Dermis microvascular lymphatic vessel endothelial cell (primary cell): ENCODE measurements at regions not wholly inside any gene's neighbourhood (a gene's known extent, or its start where the extent isn't known, plus 50 kb on each side); places are given as distances from the start of the nearest gene placed in this dataset.

ENCODE experiments used
- DNase-seq, 2 donors: peaks; one replicate each; pipeline versions ENCODE4 v3.0.0 to v3.0.0-alpha.2; 2010; ENCODE audit warnings: low read depth in 2 of 2

DNA sequence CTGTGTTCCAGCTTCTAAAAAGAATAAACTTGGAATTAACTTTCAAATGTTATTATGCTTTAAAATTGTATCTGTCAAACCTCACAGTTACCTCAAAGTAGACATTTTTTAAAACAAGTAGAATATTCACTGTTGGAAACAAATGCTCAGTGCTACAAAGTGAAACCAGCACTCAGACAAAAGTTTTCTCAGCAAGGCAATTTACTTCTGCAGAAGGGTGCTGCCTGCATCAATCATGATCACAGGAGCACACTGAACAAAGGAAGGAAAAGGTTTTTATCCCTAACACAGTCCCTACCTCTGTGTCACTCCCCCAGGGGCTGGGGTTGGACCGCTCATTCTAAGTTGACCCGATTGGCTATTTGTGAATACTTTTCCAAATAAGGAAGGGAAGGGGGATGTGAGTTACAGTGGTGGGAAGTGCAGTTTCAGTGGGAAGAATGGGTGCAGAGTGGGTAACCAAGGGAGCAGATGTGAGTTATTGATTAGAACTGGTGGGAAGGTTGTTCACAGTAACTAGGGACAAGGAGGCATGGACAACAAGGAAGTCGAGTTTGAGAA is 63.0 kb upstream of the CDK20 start:
- no peak for DNase-seq

GRCh38 chr9:88034964-88035363 is 60.6 kb upstream of the CDK20 start:
- DNase-seq, result no peak

GRCh38 chr9:88033359-88033702 is 59.0 kb upstream of the CDK20 start:
- DNase-seq, result no peak

DNA sequence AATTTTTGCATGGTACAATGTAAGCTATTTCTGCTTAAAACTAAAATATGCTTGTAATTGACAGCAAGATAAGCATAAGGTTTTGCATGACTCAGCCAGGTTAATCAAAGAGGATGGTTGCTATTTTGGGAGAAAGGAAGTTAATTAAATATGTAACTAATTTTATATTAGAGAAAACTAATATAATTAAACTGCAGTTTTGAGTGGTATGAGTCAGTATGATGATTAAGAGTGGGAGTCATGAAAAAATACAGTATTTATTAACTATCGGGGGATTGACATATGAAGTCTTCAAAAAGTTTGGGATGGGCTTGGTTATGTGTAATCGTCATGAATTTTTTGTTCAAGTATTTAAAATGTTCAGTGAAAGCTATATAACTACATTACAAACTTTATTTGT is 54.0 kb upstream of the CDK20 start:
- no peak for DNase-seq

DNA sequence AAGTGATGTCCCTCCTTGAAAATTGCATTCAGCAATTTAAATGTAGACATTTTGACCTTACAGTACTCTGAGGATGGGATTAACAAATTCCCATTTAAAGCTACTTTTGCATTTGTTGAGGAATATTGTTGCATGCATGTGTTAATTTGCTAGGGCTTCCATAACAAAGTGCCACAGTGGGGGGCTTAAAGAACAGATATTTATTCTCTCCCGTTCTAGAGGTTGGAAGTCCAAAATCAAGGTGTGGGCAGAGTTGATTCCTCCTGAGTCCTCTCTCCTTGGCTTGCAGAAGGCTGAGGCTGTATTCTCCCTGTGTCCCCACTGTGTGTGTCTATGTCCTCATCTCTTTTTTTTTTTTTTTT is 51.8 kb upstream of the CDK20 start:
- DNase-seq, result no peak

DNA sequence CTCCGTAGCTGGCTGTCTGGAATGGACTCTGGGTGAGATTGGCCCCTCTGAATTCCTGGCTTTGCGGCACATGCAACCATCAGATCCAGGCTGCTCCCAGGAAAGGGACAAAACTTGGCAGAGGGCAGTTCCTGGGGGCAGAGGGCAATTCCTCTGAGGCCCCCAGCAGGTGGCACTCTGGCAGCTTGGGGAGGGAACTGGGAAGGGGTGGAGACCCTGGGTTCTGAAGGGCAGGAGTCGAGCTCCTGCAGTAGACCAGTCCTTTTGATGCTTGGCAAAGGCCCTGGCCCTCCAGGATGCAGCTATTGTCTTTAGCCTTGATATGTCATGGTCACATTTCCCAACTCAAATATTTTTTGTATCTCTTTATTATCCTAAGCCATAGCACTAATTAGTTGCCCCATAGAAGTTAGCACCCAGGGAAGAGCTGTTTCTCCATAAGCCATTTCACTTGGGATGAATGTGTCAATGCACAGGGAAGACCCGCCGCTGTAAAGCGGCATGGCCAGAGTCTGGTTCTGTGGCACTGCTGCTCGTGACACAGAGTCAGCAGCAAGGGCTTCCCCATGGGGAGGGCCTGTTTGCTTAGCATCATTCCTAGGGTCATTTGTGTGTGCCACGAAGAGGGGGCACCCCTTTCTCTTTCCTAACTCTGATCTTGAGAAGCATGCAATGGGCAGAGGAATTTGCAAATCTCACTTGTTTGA is 51.2 kb upstream of the CDK20 start:
- DNase-seq, result no peak

- DNase-seq, result no peak
These were observed 50.6 kb upstream of the CDK20 start for GRCh38 chr9:88024896-88025295.
